PC-3 (cell line): ENCODE measurements at regions not wholly inside any gene's neighbourhood (a gene's known extent, or its start where the extent isn't known, plus 50 kb on each side); places are given as distances from the start of the nearest gene placed in this dataset.

ENCODE experiments used
- ATAC-seq: fragments of 200-7000 bp; cut with Tn5 transposase; 2 replicates; pipeline ENCODE4 v1.9.1; 2020; ENCODE audit warnings: mild to moderate bottlenecking, moderate library complexity
- BruUV-seq: library from RNA; stranded (reverse); fragments of 400-500 nt; replicated peaks from 2 replicates; lab custom pipeline; 2021; lab: Mats Ljungman, UMichigan
- CTCF ChIA-PET: fragments of 300-600 bp; sonication (Branson Sonifier 250); formaldehyde crosslinking; loops from one replicate; lab custom pipeline; 2022; ENCODE audit warnings: antibody characterized with exemption; lab: Charles Lee
- POLR2A ChIA-PET: fragments of 300-600 bp; sonication (Branson Sonifier 250); formaldehyde crosslinking; loops from one replicate; lab custom pipeline; 2022; ENCODE audit warnings: antibody characterized with exemption; ENCODE audit not compliant: unreplicated experiment; lab: Charles Lee
- DNase-seq: peaks from one replicate; pipeline ENCODE4 v3.0.0-alpha.2; 2015
- H2AFZ ChIP-seq: fragments of 300-600 bp; sonication (generic); 2 replicates; pipeline ENCODE4 v1.6.0; 2016; ENCODE audit warnings: antibody characterized with exemption, low read length
- H3F3A ChIP-seq: fragments of 300-600 bp; sonication (generic); one replicate; pipeline ENCODE4 v1.6.0; 2017; ENCODE audit warnings: antibody characterized with exemption, low read length, control low read depth, mild to moderate bottlenecking; ENCODE audit not compliant: unreplicated experiment
- H3K27ac ChIP-seq: fragments of 300-600 bp; sonication (generic); 2 replicates; pipeline ENCODE4 v1.5.1; 2016; ENCODE audit warnings: mild to moderate bottlenecking, low read length
- H3K27me3 ChIP-seq: fragments of 300-600 bp; sonication (generic); 2 replicates; pipeline ENCODE4 v1.6.1; 2016; ENCODE audit warnings: low read length, mixed read lengths
- H3K36me3 ChIP-seq: fragments of 300-600 bp; sonication (generic); 2 replicates; pipeline ENCODE4 v1.6.1; 2016; ENCODE audit warnings: low read depth, mixed run types, low read length, mixed read lengths
- H3K4me1 ChIP-seq: fragments of 300-600 bp; sonication (generic); 2 replicates; pipeline ENCODE4 v1.5.1; 2016; ENCODE audit warnings: low read length; ENCODE audit not compliant: insufficient read depth
- H3K4me2 ChIP-seq: fragments of 300-600 bp; sonication (generic); 2 replicates; pipeline ENCODE4 v1.6.0; 2016; ENCODE audit warnings: low read length
- H3K4me3 ChIP-seq: fragments of 300-600 bp; sonication (generic); 2 replicates; pipeline ENCODE4 v1.5.1; 2016; ENCODE audit warnings: mild to moderate bottlenecking, low read length, mixed read lengths
- H3K79me2 ChIP-seq: fragments of 300-600 bp; sonication (generic); 2 replicates; pipeline ENCODE4 v1.6.1; 2017; ENCODE audit warnings: low read length, mixed read lengths
- H3K9ac ChIP-seq: fragments of 300-600 bp; sonication (generic); 2 replicates; pipeline ENCODE4 v1.6.0; 2016; ENCODE audit warnings: mild to moderate bottlenecking, low read length
- H3K9me2 ChIP-seq: fragments of 300-600 bp; sonication (generic); replicated peaks from 2 replicates; pipeline ENCODE4 v1.6.1; 2016; ENCODE audit warnings: mixed run types, low read length, mixed read lengths
- H3K9me3 ChIP-seq: fragments of 300-600 bp; sonication (generic); 2 replicates; pipeline ENCODE4 v1.6.1; 2016; ENCODE audit warnings: low read length, mixed read lengths
- H4K20me1 ChIP-seq: fragments of 300-600 bp; sonication (generic); 2 replicates; pipeline ENCODE4 v1.6.1; 2016; ENCODE audit warnings: low read length, mixed read lengths
- EZH2 ChIP-seq: fragments of 300-600 bp; sonication (generic); IDR thresholded peaks from one replicate; pipeline ENCODE4 v1.6.1; 2017; ENCODE audit warnings: antibody characterized with exemption, mild to moderate bottlenecking, low read length; ENCODE audit not compliant: unreplicated experiment
- EZH2phosphoT487 ChIP-seq: fragments of 300-600 bp; sonication (generic); IDR thresholded peaks from 2 replicates; pipeline ENCODE4 v1.6.1; 2018; ENCODE audit warnings: mild to moderate bottlenecking, antibody characterized with exemption, low read length, borderline replicate concordance
- intact Hi-C: fragments of 100-400 bp; cut with micrococcal nuclease; formaldehyde crosslinking; loops from 2 replicates; pipeline ENCODE4 v1.9.0; 2023
- TF ChIP-seq, protein P1 (sequence below): fragments of 300-600 bp; sonication (generic); conservative IDR thresholded peaks from 2 replicates; pipeline ENCODE4 v1.5.1; 2017; ENCODE audit warnings: antibody characterized with exemption, low read depth, mild to moderate bottlenecking, low read length

DNA sequence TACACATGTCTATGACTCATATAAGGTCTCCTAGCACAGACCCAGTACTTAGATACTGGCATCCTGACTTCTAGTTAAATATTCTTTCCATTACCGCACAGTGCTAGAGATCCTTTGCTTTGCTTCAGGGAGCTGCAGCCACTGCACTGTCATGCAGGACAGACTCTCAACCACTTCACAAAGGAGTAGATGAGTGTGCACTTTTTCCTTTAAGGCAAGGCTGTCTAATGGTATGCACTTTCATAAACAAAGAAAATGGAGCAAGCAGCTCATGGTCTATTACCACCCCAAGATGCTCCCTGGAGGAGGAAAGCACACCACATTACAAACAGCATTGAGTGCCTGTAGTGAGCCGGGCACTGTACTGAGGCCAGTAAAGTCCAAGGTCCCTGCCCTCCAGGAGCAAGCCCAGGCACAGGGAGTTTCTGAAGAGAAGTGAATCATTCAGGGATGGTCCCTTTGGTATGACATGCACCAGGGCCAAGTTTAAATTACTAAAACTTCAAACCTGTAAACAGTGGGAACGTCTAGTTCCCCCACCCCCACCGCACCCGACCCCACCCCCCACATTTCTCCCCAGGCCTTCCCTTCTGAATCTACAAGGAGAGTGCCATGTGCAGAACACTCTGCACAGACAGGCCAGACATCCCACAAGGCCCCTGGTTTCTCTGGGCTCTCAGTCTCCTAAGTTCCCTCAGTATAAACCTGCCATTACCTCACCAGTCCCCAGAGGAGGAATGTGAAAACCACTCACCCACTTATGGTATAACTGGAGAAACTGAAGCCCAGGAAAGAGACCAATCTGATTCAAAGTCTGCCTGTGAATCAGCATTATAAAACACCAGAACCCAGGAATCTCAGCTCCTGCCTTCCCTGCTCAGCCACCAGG, 107.8 kb upstream of the BCL6 start:
- no peak for TF ChIP-seq EZH2phosphoT487
- no peak for TF ChIP-seq EZH2
- TF ChIP-seq, protein P1, sequence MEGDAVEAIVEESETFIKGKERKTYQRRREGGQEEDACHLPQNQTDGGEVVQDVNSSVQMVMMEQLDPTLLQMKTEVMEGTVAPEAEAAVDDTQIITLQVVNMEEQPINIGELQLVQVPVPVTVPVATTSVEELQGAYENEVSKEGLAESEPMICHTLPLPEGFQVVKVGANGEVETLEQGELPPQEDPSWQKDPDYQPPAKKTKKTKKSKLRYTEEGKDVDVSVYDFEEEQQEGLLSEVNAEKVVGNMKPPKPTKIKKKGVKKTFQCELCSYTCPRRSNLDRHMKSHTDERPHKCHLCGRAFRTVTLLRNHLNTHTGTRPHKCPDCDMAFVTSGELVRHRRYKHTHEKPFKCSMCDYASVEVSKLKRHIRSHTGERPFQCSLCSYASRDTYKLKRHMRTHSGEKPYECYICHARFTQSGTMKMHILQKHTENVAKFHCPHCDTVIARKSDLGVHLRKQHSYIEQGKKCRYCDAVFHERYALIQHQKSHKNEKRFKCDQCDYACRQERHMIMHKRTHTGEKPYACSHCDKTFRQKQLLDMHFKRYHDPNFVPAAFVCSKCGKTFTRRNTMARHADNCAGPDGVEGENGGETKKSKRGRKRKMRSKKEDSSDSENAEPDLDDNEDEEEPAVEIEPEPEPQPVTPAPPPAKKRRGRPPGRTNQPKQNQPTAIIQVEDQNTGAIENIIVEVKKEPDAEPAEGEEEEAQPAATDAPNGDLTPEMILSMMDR: no peak
- H3K36me3 ChIP-seq: no peaks in the 10 kb centered on the region
- no peaks in the 10 kb centered on the region for H4K20me1 ChIP-seq
- DNase-seq: no peak
- no peak overlapping the region for H3K4me2 ChIP-seq
- H3K4me1 ChIP-seq: no peaks in the 10 kb centered on the region
- H3K9me2 ChIP-seq: no peaks in the 10 kb centered on the region
- peak; percentile 40 for ATAC-seq
- POLR2A ChIA-PET: no interaction called here
- intact Hi-C loops: no loop called here
- H3K79me2 ChIP-seq: no peaks in the 10 kb centered on the region
- no peaks in the 10 kb centered on the region for H3F3A ChIP-seq
- H3K9me3 ChIP-seq: no peaks in the 10 kb centered on the region
- CTCF ChIA-PET: no interaction called here
- no TSS peak for BruUV-seq
- H3K27ac ChIP-seq: no peak overlapping the region
- H3K4me3 ChIP-seq: no peak overlapping the region
- H3K27me3 ChIP-seq: no peaks in the 10 kb centered on the region
- H3K9ac ChIP-seq: no peak overlapping the region
- no peak overlapping the region for H2AFZ ChIP-seq

- TF ChIP-seq, protein P1: no peak
- no peak for TF ChIP-seq EZH2
- no peak for TF ChIP-seq EZH2phosphoT487
- H4K20me1 ChIP-seq: no peaks in the 10 kb centered on the region
- H3K27ac ChIP-seq: no peak overlapping the region
- no peaks in the 10 kb centered on the region for H3K4me1 ChIP-seq
- H3K9me2 ChIP-seq: no peaks in the 10 kb centered on the region
- intact Hi-C loops: no loop called here
- H3K79me2 ChIP-seq: no peaks in the 10 kb centered on the region
- no peaks in the 10 kb centered on the region for H3K27me3 ChIP-seq
- no peaks in the 10 kb centered on the region for H3K9me3 ChIP-seq
- CTCF ChIA-PET: no interaction called here
- no peaks in the 10 kb centered on the region for H3K36me3 ChIP-seq
- no peak overlapping the region for H3K9ac ChIP-seq
- POLR2A ChIA-PET: no interaction called here
- no TSS peak for BruUV-seq
- ATAC-seq (no peak), DNase-seq (no peak)
- H3F3A ChIP-seq: no peaks in the 10 kb centered on the region
- H3K4me3 ChIP-seq: no peak overlapping the region
- no peak overlapping the region for H3K4me2 ChIP-seq
- H2AFZ ChIP-seq: no peak overlapping the region
Measured at GRCh38 chr3:187855131-187855530, 109.9 kb upstream of the BCL6 start.

- no peaks in the 10 kb centered on the region for H3K27me3 ChIP-seq
- no peaks in the 10 kb centered on the region for H3K36me3 ChIP-seq
- no peak overlapping the region for H3K9ac ChIP-seq
- no peak overlapping the region for H3K27ac ChIP-seq
- ATAC-seq (no peak), DNase-seq (no peak)
- H2AFZ ChIP-seq: no peak overlapping the region
- ChIA-PET POLR2A (no interaction called here), CTCF (no interaction called here)
- H3K79me2 ChIP-seq: no peaks in the 10 kb centered on the region
- H3F3A ChIP-seq: no peaks in the 10 kb centered on the region
- intact Hi-C loops: no loop called here
- H4K20me1 ChIP-seq: no peaks in the 10 kb centered on the region
- BruUV-seq: no TSS peak
- H3K9me3 ChIP-seq: no peaks in the 10 kb centered on the region
- no peak overlapping the region for H3K4me2 ChIP-seq
- no peak for TF ChIP-seq EZH2phosphoT487
- TF ChIP-seq EZH2: no peak
- TF ChIP-seq, protein P1: no peak
- H3K4me3 ChIP-seq: no peak overlapping the region
- no peaks in the 10 kb centered on the region for H3K4me1 ChIP-seq
- no peaks in the 10 kb centered on the region for H3K9me2 ChIP-seq
Measured at GRCh38 chr3:187856555-187856954, 111.3 kb upstream of the BCL6 start.
